HS-5 (cell line): ENCODE measurements at regions not wholly inside any gene's neighbourhood (a gene's known extent, or its start where the extent isn't known, plus 50 kb on each side); places are given as distances from the start of the nearest gene placed in this dataset.
"Not testable (repeated sequence)": the region's sequence is repeated elsewhere in the genome, so short reads cannot be mapped to it uniquely, and the experiment has no call there.

Experiments used
- DNase-seq: peaks from one replicate; pipeline ENCODE4 v3.0.0-alpha.2; 2012; ENCODE audit warnings: low read depth

DNA sequence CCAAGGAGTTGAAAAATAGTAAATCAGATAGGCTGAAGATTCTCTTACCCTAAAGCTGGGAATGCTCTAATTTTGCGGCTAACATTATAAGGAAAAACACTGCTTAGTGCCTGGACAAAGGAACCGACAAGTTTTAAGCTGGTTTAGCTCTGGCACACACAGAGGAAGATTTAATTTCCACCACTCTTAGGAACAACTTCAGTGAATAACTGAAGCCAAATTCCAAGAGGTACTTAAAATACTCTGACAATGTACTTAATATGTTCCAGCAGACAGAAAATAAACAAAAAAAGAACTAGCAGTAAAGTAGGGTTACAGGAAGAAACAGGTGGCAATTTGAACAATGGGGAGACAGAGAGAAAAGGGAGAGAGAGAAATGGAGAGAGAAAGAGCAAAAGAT, 340.8 kb upstream of the NDST4 start:
- DNase-seq = no peak

DNA sequence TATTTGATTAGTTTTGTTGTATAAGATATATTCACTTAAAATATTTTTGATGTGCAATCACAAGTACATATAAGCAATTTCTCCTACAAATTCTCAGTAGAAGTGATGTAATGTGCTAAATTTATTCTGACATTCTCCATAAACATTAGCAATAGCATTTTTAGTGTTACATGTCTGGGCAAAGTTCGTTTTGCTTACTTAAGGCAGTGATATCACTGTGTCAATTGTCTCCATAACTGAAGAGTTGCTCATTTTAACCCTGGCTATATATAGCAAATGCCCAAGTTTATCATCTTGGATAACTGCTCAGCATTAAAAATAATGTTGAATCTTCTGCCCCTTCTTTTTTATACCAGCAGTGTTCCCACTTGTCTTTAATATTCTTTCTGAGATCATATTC, 340.0 kb upstream of the NDST4 start:
- no peak for DNase-seq

DNA sequence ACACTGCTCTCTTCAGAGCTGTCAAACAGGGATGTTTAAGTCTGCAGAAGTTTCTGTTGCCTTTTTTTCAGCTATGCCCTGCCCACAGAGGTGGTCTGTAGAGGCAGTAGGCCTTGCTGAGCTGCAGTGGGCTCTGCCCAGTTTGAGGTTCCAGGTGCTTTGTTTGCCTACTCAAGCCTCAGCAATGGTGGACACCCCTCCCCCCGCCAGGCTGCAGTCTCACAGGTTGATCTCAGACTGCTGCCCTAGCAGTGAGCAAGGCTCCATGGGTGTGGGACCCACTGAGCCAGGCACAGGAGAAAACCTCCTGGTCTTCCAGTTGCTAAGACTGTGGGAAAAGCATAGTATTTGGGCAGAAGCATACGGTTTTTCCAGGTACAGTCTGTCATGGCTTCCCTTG, 338.8 kb upstream of the NDST4 start:
- not testable (repeated sequence) for DNase-seq

DNA sequence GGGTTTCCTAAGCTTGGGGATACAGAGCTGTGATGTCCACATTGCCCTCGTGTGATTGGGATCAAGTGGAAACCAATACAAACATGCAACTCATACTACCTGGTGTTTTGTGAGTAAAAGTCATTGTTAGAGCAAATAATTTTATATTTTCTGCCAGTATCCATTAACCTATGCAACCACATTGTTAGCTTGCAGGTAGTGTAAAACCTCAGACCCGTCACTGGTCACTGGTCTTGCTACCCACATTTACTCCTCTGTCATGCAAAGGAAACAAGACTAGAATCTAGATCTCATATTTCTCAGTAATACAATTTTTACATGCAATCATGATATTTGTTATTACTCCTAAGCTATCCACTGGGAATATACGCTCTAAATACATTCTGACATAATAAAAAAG, 324.3 kb upstream of the NDST4 start:
- DNase-seq = no peak

- DNase-seq = no peak
Observed at GRCh38 chr4:115433491-115433890, 320.1 kb upstream of the NDST4 start.

- DNase-seq = no peak
Observed at GRCh38 chr4:115430024-115430423, 316.6 kb upstream of the NDST4 start.

DNA sequence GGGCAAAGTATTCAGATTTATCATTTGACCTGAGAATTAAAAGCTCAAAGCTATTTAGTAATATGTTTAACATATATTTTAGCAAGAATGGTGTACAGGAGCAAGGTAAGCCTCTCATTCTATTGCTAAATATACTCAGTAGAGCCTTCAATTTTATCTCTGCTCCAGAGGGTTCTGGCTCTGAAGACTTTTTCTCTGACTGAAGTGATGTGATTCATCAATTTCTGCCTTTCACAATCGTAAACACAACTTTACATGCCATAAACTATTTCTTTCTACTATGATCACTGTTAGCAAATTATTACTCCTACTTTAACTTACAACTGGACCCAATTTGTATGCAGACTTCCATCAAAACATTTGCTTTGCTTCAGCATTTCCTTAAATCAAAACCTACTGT, 315.0 kb upstream of the NDST4 start:
- no peak for DNase-seq

GRCh38 chr4:115424852-115425251, 311.4 kb upstream of the NDST4 start:
- DNase-seq = no peak

- DNase-seq = no peak
Observed at GRCh38 chr4:115418635-115419396, 305.4 kb upstream of the NDST4 start.

DNA sequence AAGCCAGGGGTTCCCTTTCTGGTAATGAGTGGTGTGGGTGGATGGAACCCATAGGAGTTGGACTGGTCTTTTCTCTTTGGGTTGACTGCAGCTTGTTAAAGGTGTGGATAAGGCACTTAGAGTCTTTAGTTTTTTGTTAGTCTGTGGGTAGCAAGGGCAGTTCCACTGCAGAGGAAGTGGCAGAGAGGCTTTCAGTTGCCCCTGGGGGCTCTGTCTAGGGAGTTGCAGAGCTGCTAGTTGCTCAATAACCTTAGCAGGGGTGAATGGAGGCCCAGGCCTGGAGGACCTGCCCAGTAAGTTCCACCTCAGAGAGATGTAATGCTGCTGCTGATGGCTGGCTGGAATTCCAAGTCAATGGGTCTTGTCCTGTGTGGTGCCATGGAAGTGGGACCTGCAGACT, 282.6 kb upstream of the NDST4 start:
- no peak for DNase-seq

GRCh38 chr4:115376866-115377265, 263.4 kb upstream of the NDST4 start:
- no peak for DNase-seq

- no peak for DNase-seq
Observed at GRCh38 chr4:115374621-115375020, 261.2 kb upstream of the NDST4 start.

DNA sequence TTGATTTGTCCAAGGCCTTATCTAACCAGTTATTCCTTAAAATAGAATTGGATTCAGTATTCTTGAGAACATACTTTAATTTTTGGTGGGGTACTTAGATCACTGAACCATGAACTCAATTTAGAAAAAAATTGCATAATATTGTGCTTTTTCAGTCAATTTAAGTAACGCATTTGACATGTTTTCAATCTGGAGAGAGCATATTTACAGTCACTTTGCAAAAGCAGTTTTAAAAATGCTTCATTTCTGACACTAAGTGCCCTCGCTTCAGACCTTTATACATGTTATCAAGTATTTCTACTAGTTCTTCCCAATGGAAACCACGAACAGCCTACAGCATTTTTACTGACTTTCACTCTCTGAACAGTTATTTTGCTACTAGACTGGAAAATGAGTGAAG, 257.1 kb upstream of the NDST4 start:
- DNase-seq = no peak

DNA sequence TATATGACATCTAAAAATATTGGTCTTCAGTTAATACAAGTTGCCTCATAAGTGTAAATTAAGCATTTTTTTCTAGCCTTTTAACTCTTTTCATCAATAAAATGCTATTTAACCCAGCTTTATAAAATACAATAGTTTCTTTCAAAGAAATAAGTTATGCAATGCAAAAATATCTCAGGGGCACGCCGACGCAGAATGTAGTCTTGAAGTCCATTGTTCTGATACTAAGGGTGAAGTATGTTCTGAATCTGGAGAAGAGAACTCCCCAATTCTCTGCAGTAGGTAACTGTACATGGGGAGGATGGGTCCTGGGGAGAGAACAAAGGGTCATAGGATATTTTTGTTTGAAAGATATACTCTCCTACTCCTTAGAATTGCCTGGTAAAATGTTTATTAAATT, 256.6 kb upstream of the NDST4 start:
- no peak for DNase-seq

GRCh38 chr4:115366390-115366789, 253.0 kb upstream of the NDST4 start:
- DNase-seq = no peak

DNA sequence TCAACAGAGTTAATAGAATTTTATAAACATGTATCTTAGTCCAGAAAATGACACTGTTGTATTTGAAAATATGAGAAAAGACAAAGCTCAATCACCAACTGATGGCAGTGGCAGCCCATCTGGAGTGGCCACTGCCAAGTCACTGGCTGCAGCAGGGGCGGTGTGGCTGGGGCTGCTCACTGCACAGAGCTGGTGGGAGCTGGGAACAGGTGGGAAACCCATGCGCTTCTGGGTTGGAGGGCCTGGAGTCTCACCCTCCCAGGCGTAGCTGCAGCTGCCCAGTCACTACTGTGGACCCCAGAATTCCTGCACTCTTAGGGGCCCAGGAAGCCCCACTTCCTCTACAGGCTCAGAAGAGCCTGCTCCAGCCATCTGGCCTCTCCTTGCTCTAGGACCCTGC, 251.8 kb upstream of the NDST4 start:
- no peak for DNase-seq

GRCh38 chr4:115361781-115362180, 248.4 kb upstream of the NDST4 start:
- peak; percentile 4 for DNase-seq

- peak; percentile 2 for DNase-seq
Observed at GRCh38 chr4:115360431-115360830, 247.0 kb upstream of the NDST4 start.

DNA sequence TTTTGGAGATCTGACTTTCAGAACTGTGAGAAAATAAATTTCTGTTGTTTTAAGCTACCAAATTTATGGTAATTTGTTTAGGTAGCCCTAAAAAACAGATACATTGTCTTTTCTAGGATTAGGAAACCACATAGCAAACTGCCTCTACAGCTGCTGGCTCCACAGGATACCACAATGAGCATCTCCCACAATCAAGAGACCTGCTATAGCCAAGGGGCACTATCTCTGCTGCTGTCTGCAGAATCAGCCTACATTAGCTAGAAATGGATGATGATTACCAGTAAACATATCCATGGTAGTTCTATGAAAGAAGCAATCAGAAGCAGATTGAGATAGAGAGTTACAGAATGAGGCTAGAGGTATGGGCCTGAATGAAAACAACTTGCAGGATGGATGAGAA, 244.4 kb upstream of the NDST4 start:
- no peak for DNase-seq

GRCh38 chr4:115356176-115356575, 242.8 kb upstream of the NDST4 start:
- DNase-seq = no peak

DNA sequence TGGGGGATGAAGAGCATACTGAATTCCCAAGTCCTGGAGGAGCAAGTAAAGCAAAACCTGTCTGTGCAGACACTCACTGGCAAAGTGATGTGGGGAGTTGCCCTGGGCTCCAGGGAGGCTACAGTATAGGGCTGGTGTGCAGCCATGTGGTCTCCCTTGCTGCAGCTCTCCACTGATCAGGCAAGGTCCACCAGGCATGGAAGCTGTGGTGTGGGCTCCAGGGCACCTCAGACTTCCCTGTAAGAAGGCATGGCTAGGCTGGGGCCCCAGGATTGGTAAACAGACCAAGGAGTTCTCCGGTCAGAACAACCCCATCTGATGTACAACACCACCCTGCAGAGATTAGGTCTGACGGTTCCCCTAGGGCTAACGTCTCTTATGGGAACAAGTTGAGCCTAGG, 241.9 kb upstream of the NDST4 start:
- no peak for DNase-seq

DNA sequence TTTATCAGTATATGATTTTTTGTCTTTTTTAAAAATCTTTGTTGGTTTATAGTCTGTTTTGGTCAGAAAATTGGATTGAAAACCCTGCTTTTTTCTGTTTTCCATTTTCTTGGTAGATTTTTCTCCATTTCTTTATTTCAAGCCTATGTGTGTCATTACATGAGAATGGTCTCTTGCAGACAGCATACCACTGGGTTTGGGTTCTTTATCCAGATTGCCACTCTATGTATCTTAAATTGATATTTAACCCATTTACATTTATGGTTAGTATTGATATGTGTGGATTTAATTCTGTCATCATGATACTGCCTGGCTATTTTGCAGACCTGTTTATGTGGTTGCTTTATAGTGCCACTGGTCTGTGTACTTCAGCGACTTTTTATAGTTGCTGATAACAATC, 239.9 kb upstream of the NDST4 start:
- DNase-seq = no peak

- DNase-seq = no peak
Observed at GRCh38 chr4:115343171-115343570, 229.8 kb upstream of the NDST4 start.

DNA sequence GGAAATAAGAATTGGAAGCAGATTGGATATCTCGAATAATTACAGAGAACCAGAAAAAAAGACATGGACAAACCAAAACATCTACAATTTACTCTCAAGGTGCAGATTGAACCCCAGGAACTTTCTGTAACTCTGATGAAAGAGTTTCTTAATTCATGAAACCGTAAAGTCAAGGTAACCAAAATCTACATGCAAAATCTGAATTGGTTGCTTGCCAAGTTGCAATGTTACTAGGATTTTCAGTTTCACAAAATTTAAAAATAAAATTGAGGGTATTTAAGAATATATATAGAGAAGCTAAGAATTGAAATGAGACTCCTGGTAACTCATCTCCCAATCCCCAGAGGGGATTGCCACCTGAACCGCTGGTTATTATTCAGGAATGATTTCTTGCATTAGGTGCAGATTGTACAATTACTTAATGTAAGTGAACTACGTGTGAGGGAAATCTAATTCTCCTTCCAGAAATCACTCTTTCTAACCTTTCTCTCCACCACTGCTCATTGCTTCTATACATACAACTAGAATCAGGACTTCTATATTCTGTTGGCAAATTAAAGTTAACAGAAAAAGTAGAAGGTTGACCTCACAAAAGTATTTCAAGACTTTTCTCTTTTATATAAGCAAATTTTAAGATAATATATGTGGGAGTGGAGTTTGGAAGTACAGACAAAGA, 221.5 kb upstream of the NDST4 start:
- no peak for DNase-seq
